ENCODE measurements at regions not wholly inside any gene's neighbourhood (a gene's known extent, or its start where the extent isn't known, plus 50 kb on each side); places are given as distances from the start of the nearest gene placed in this dataset.

DNA sequence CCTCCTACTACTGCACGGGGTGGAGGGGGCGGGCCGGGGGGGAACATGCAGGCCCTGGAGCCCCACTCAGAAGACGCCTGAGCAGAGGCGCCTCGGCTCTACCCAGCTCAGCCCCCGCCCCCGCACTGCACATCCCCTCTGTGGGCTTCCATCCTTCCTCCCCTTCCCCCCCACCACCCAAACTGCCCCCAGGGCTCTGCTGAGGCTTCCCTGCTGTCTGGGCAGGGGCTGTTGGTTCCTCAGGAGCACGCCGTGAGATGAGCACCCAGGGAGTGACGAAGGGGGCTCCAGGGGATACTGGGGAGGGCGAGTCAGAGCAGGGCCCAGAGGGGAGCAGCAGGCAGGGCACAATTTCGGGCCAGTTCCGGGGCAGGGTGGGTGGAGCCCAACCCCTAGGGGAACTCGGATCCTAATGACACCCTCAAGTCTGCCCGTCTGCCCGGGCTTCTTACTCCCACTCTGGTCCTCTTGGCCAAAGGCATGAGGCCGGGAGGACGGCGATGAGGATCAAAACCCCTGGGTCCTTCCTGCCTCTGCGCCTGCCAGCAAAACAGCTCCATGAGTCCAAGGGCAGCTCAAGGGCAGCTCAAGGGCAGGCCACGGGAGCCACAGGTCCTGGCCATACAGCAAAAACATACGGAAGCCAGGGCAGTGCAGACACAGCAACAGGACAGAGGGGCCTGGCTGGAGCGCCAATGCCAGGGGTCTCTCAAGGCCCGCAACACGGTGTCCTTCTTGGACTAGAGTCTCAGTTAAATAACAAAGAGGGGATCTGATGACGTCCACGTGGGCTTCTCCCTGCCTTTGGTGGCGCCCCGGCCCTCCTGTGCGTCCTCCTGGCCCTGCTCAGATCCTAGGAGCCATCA is 200.9 kb downstream of the AUH start:
- ATAC-seq = no peak

DNA sequence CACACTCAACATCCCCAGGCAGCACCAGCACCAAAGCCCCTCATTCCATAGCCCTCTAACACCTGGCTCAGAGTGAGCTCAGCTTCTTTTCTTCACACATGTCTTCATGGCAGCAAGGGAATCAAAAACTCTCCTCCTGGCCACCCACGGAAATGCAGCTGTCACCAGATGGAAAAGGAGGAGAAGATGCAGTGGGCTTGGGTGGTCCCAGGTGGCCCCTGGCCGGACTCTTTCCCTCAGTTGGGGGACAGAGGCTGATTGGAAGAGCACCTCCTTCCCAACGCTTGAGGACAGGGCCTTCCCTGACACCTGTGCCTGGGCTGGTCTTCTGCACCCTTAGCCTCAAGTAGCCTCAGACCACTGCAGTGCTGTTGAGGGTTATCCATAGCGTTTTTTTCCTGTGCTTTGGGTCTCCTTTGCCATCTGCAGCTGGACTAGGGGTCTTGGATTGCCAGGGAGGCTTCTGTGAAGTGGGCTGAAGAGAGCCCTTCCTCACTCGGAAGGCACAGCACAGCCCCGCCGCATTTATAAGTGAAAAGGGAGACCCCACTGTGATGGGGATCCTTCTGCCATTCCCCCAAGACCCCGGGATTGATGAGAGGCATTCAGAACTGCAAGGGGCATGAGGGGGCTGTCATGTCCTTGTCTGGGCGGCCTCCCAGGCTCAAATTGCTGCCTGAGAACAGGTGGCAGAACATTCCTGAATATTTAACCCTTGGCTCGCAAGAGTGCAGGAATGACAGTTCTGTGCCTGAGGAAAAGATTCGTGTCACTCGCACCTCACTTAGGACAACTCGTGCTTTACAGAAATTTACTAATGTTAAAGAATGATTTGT is 200.0 kb downstream of the AUH start:
- no peak for ATAC-seq

DNA sequence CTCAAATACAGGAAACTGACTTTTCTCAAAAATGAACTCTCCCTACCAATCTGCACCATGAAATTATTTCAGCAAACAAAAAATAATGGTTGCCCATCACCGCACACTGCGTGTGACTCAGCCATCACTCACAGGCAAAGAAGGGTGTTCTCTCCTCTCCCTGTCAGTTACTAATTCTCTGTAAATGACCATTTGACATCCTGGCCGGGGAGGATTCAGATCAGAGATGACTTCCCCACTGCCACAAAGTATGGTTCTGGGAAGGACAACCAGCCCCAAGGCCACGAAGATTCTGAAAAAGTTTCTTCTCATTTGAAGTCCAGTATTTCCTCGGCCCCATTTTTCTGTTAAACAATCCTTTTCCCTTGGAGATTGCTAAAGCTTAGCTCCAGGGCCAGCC is 199.4 kb downstream of the AUH start:
- ATAC-seq = no peak

DNA sequence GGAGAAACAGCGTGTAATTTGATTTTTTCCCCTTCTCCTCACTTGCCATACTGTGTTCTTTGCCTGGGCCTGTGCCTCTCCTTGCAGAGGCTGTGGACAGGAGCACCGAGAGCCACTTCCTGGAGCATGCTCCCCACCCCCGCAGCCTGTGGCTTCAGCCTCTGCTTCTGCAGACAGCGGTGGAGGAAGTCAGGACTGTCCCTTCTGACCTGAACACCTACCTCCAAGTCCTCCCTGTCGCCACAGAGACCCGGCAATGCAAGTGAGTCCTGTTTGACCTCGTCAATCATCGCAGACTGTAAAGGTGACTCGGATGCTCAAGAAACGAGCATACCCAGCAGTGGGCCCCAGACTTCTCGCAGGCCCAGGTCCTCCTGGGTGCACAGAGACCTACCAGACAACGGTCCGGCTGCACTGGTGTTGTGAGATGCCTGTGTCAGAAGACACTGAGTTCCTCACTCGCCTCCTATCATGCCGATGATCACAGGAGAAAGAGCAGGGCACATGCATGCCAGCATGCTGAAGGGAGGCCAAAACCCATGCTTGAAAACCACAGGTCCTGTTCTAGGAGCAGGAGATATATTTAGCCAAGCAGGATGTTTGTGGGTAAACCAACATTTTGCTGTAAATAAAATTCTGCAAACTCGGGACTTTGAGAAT is 198.8 kb downstream of the AUH start:
- ATAC-seq = peak; percentile 32

DNA sequence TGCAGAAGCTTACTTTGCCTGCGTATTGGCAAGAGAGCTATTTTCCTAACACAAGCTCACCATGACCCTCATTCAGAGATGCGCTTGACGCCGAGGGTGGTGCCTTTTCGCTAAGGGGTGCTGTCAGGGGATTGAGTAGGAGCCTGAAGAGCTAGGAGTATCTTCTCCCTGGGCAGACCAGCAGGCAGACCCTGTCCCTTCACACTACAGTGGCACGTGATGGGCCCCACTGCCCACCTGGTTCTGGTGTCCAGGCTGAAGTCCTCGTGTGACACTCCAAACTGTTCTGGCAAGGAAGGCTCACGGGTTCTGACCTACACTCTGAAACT is 198.3 kb downstream of the AUH start:
- no peak for ATAC-seq

DNA sequence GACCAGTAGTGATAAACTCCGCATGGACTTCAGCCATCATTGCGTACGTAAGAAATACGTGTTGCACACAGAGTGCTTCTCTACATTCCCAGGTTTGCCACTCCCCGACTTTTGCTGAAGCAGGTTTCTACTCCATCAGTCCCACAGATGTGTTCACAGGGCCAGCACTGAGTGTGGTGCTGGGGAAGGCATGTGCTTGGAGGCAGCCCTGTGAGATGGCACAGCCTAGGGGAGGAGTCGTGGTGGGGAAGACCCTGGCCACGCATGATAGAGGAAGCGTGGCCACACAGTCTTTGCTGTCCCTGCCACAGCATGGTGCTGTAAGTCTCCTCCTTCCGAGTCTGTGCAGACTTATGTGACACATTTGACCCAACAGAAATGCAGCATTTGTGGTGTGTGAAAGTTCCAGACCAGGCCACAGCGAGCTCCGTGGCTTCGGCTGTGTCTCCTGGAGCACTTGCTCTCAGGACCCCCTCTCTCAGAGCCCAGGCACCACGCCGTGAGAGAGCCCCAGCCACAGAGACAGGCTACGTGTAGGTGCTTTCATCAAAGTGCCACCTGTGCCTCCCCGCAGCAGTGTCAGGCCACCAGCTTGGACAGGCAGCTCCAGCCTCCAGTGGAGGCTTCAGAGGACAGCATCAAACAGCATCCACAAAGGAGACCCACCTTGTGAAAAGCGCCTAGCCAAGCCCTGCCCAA is 197.8 kb downstream of the AUH start:
- peak; percentile 55 for ATAC-seq
